Activated T-cell treated with anti-CD3 and anti-CD28 coated beads, Interleukin-2, amount 50 U/mL, for 24 hours (primary cell): ENCODE measurements at regions not wholly inside any gene's neighbourhood (a gene's known extent, or its start where the extent isn't known, plus 50 kb on each side); places are given as distances from the start of the nearest gene placed in this dataset.

ENCODE experiments used
- DNase-seq: peaks from one replicate; pipeline ENCODE4 v3.0.0-alpha.2; 2020
- H3K27ac Mint-ChIP-seq: 2 replicates; pipeline ENCODE4 v1.8.0; 2020; ENCODE audit warnings: mild to moderate bottlenecking, mixed read lengths
- H3K27me3 Mint-ChIP-seq: 2 replicates; pipeline ENCODE4 v1.8.0; 2020; ENCODE audit warnings: mixed read lengths
- H3K36me3 Mint-ChIP-seq: 2 replicates; pipeline ENCODE4 v1.8.0; 2020; ENCODE audit warnings: low read depth, mixed read lengths
- H3K4me1 Mint-ChIP-seq: 2 replicates; pipeline ENCODE4 v1.8.0; 2020; ENCODE audit warnings: low read depth, mixed read lengths
- H3K4me3 Mint-ChIP-seq: 2 replicates; pipeline ENCODE4 v1.8.0; 2020; ENCODE audit warnings: mild to moderate bottlenecking, moderate library complexity, mixed read lengths
- H3K9me3 Mint-ChIP-seq: 2 replicates; pipeline ENCODE4 v1.8.0; 2020; ENCODE audit warnings: mixed read lengths

DNA sequence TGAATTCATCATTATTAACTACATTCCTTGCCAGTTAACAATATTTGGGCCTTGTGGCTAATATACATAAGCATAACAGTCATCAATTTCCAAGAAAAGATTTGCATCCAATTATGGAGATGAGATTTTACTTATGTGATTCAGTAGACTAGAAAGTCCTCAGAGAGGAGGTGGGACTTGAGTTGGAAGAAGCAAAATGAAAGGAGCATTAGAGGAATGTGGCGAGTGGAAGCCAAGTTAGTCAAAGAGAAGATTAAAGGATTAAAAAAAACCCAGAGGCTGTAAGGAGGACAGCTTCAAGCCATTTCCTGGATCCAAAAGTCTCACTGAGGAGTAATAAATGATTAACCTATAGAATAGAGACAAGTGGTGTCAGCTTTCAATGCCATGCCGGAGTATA lies 1099.4 kb upstream of the IGFBP7 start:
- Mint-ChIP-seq H3K9me3 (peaks cover 8% of the 10 kb centered on the region), H3K4me1 (no peaks in the 10 kb centered on the region), H3K27ac (no peak overlapping the region), H3K36me3 (no peaks in the 10 kb centered on the region), H3K4me3 (no peak overlapping the region), H3K27me3 (no peaks in the 10 kb centered on the region)
- no peak for DNase-seq

DNA sequence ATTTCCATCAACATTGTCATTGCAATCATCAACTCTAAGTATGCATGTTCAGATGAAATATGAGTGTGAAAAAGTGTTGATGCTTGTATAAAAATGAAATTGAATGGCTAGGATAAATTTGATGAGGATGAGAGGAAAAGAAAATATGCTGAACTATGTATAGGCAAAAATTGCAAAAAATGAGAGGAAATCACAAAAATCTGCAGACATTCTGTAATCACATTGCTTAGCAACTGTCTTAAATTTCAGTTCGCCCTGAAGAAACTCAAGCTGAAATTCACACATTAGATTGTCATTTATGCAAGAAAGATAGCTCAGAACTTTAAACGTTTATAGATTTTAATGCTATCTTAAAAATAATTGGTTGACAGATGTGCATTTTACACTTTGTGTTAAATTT lies 1098.8 kb upstream of the IGFBP7 start:
- H3K36me3 Mint-ChIP-seq, result no peaks in the 10 kb centered on the region
- H3K4me1 Mint-ChIP-seq, result no peaks in the 10 kb centered on the region
- H3K27me3 Mint-ChIP-seq, result no peaks in the 10 kb centered on the region
- H3K4me3 Mint-ChIP-seq, result no peak overlapping the region
- H3K9me3 Mint-ChIP-seq, result peaks cover 8% of the 10 kb centered on the region
- DNase-seq, result no peak
- no peak overlapping the region for H3K27ac Mint-ChIP-seq

DNA sequence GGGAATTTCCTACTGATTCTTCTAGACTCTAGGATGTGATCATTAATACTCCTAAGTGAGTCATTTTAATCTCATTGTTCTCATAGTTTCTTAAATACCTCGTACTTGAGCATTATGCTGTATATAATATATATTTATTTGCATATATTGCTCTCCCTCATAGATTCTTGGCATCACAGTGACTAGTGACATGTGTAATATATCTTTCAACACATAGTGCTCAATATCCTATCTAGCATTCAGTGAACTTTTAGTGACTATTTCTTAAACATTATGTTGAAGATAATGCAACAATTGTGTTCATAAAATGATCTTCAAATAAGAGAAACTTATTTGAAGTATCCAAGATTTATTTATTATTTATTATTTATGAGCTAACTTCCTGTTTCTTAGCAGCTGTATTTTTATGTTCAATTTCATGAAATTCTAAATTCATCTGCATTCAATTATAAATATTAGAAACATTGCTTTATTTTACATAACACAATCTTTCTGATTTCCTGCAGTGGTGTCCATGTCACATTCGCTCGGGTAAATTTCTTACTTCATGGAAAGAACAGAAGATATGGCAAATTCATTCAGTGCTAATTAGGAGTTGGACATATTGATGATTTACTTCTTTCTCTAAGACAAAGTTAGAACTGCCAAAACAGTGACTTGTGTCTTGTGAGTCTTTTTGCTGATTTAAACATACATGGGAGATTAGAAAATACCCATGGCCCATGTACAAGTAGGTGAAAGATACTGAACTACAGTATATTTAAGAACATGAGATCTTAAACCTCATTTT lies 1095.5 kb upstream of the IGFBP7 start:
- Mint-ChIP-seq H3K4me1 (no peaks in the 10 kb centered on the region), H3K4me3 (no peak overlapping the region), H3K27me3 (no peaks in the 10 kb centered on the region), H3K36me3 (no peaks in the 10 kb centered on the region), H3K9me3 (peaks cover 3% of the 10 kb centered on the region), H3K27ac (no peak overlapping the region)
- no peak for DNase-seq

DNA sequence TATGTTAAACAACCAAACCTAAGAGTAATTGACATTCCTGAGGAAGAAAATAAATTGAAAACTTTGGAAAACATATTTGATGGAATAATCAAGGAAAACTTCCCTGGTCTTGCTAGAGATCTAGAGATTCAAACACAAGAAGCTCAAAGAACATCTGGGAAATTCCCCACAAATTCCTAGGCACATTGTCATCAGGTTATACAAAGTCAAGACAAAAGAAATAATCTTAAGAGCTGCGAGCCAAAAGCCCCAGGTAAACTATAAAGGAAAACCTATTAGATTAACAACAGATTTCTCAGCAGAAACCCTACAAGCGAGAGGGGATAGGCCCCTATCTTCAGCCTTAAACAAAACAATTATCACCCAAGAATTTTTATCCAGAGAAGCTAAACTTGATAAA lies 1082.0 kb upstream of the IGFBP7 start:
- no peak for DNase-seq
- Mint-ChIP-seq H3K4me1 (no peaks in the 10 kb centered on the region), H3K27ac (no peak overlapping the region), H3K36me3 (no peaks in the 10 kb centered on the region), H3K4me3 (no peak overlapping the region), H3K27me3 (no peaks in the 10 kb centered on the region), H3K9me3 (peaks cover 17% of the 10 kb centered on the region)

DNA sequence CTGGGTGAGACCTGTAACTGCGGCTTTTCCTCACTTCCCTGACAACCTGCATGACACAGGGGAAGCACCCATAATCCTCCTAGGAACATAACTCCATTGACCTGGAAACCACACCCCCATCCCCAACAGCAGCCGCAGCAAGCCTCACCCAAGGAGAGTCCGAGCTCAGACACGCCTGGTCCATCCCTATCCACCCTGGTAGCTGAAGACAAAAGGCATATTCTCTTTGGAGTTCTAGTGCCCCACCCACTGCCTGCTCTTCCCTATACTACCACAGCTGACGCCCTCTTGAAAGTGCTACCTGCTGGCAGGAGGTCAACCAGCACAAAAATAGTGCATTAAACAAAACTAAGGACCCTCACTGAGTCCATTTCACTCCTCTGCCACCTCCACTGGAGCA lies 1080.9 kb upstream of the IGFBP7 start:
- Mint-ChIP-seq H3K9me3 (peaks cover 17% of the 10 kb centered on the region), H3K4me1 (no peaks in the 10 kb centered on the region), H3K27me3 (no peaks in the 10 kb centered on the region), H3K36me3 (no peaks in the 10 kb centered on the region), H3K4me3 (no peak overlapping the region), H3K27ac (no peak overlapping the region)
- DNase-seq, result no peak

DNA sequence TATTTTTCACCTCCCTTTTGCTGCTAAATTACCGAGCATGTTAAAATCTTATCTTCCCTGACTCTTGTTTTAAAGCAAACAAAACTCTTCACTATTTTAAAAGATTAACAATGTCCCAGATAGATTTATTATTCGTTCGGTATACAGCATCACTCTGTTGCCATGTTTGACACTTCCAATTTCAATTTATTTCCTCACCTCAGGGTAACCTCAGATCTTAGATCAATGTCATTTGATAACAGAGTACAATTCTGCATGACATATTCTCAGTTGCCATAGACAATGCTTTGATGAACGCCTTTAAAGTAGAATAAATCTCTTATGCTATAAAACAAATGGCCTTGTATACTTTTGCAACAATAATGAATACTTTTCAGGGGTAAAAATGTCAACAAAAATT lies 1078.1 kb upstream of the IGFBP7 start:
- H3K27ac Mint-ChIP-seq, result no peak overlapping the region
- no peaks in the 10 kb centered on the region for H3K27me3 Mint-ChIP-seq
- no peak for DNase-seq
- no peaks in the 10 kb centered on the region for H3K4me1 Mint-ChIP-seq
- H3K9me3 Mint-ChIP-seq, result peaks cover 25% of the 10 kb centered on the region
- no peaks in the 10 kb centered on the region for H3K36me3 Mint-ChIP-seq
- no peak overlapping the region for H3K4me3 Mint-ChIP-seq

DNA sequence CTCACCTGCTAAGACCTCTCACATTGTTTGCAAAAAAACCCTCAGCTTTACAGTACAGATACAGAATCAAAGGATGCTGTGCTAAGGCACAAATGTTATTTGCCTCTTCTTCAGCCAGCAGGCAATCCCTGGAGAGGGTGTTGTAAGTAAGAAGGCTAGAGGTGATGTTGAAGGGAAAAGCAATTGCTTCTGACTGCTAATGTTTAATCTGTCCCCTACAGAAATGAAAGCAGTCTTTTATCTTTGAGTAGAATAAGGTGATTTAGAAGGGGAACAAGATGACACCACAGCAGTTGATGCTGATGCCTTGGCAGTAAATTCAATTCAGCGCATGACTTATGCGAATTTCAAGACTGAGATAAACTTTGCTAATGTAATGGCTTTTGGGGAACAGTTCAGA lies 1064.8 kb upstream of the IGFBP7 start:
- no peaks in the 10 kb centered on the region for H3K36me3 Mint-ChIP-seq
- no peaks in the 10 kb centered on the region for H3K27me3 Mint-ChIP-seq
- DNase-seq, result no peak
- H3K4me3 Mint-ChIP-seq, result no peak overlapping the region
- peaks cover 20% of the 10 kb centered on the region for H3K9me3 Mint-ChIP-seq
- H3K27ac Mint-ChIP-seq, result no peak overlapping the region
- H3K4me1 Mint-ChIP-seq, result no peaks in the 10 kb centered on the region

DNA sequence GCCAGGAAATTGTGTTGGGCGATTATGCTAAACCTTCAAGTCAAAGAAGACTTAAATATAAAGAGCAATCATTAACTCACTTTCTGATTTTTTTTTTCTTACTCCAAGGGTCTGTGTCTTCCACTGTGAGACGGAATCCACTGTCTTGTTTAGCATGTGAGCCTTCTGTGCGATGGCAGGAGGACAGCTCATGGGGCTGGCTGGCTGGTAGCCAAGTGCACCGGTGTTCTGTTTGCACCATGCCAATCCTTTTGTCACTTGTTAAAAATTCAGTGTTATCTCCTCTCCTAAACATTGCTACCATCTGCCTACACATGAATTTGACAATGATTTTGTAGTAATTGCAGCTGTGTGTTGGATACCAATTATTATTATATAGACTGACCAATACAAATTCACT lies 1056.3 kb upstream of the IGFBP7 start:
- no peaks in the 10 kb centered on the region for H3K27me3 Mint-ChIP-seq
- H3K36me3 Mint-ChIP-seq, result no peaks in the 10 kb centered on the region
- DNase-seq, result no peak
- H3K27ac Mint-ChIP-seq, result no peak overlapping the region
- peaks cover 13% of the 10 kb centered on the region for H3K9me3 Mint-ChIP-seq
- H3K4me3 Mint-ChIP-seq, result no peak overlapping the region
- H3K4me1 Mint-ChIP-seq, result no peaks in the 10 kb centered on the region

DNA sequence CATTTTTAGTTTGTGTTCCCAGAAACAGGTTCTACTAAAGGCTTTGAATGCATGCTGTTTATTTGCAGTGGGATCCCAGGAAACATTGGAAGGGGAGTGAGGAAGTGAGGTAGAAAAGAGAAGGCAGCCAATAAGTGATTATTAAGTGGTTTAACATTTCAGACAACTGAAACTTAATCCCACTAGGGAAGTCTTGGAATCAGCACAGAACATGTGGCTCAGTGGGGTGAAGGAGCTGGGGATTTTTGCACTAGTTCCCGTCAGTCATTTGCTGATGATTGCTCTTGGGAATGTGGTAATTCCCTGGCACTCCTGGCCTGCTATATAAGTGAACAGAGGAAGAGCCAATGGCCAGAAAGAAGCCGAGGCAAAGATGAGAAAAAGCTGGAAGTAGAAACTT lies 1053.0 kb upstream of the IGFBP7 start:
- H3K27ac Mint-ChIP-seq, result no peak overlapping the region
- H3K4me3 Mint-ChIP-seq, result no peak overlapping the region
- no peaks in the 10 kb centered on the region for H3K4me1 Mint-ChIP-seq
- no peaks in the 10 kb centered on the region for H3K36me3 Mint-ChIP-seq
- no peaks in the 10 kb centered on the region for H3K27me3 Mint-ChIP-seq
- no peak for DNase-seq
- peaks cover 7% of the 10 kb centered on the region for H3K9me3 Mint-ChIP-seq

DNA sequence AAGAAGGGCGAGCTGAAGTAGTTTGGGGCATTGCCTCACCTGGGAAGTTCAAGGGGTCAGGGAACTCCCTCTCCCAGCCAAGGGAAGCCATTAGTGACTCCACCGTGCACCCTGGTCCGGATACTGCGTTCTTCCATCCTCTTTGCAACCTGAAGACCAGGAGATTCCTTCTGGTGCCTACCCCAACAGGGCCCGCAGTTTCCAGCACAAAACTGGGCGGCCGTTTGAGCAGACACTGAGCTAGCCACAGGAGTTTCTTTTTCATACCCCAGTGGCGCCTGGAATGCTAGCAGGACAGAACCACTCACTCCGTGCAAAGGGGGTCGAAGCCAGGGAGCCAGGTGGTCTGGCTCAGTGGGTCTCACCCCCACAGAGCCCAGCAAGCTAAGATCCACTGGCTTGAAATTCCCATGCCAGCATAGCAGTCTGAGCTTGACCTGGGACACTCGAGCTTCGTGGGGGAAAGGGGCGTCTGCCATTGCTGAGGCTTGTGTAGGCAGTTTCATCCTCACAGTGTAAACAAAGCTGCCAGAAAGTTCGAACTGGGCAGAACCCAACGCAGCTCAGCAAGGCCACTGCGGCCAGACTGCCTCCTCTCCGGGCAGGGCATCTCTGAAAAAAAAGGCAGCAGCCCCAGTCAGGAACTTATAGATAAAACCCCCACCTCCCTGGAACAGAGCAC lies 1039.4 kb upstream of the IGFBP7 start:
- DNase-seq, result no peak
- no peaks in the 10 kb centered on the region for H3K27me3 Mint-ChIP-seq
- no peak overlapping the region for H3K4me3 Mint-ChIP-seq
- peaks cover 28% of the 10 kb centered on the region for H3K9me3 Mint-ChIP-seq
- H3K36me3 Mint-ChIP-seq, result no peaks in the 10 kb centered on the region
- no peak overlapping the region for H3K27ac Mint-ChIP-seq
- no peaks in the 10 kb centered on the region for H3K4me1 Mint-ChIP-seq

DNA sequence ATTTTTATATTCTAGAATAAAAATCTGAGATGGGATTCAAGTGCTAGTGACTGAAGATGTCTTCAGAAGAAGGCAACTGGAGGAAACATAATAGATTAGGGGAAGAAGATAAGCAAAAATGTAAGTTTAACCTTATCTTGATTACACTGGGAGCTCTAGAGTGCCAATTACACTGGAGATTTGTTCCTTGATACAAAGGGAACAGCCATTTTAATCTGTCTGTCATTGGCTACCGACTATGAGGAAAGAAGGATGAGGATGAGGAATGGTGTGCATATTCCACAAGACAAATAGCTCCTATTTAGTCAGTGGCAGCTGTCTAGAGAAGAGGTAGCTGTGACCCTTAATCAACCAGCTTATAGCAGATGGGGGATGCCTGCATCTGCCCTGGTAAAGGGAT lies 1034.5 kb upstream of the IGFBP7 start:
- Mint-ChIP-seq H3K9me3 (peaks cover 12% of the 10 kb centered on the region), H3K36me3 (no peaks in the 10 kb centered on the region), H3K27me3 (no peaks in the 10 kb centered on the region)

DNA sequence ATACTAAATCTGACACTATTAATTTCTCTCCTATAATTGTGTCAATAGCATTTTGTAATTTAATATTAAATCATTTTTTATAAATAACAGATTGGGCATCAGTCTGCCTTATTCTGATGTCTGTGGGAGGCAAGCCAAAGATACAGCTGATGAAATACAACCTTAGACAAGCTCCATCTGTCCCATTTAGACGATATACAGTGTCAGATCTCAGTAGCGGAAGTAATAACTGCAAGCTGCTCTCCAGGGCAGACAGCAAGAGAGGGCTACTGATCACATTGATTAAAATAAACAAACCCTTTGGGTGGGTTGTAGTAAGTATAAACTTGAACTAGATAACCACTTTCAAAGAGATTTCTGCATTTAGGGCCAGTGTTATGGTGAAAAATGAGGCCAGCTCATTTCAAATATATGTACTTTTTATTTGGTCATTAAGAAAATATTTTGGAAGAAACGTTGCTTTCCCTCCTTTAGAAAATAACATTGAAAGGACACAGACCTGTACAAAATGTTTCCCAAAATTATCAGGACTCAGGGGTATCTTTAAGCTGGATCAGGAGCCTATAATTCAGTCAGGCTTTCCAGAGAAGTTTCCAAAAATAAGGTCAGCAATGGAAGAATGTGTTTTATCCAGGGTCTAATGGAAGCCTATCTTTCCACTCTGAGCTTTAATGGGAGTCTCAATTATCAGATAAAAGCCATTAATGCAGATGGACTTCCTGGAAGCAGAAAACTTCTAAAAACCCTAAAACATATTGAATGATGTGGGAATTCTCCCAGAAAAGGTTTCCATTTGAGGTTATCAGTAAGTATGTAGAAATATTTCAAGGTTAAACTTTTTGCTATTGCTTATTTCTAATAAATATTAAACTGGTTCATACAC lies 1028.8 kb upstream of the IGFBP7 start:
- no peak overlapping the region for H3K27ac Mint-ChIP-seq
- DNase-seq, result no peak
- H3K27me3 Mint-ChIP-seq, result no peaks in the 10 kb centered on the region
- H3K9me3 Mint-ChIP-seq, result peaks cover 9% of the 10 kb centered on the region
- H3K4me3 Mint-ChIP-seq, result no peak overlapping the region
- H3K36me3 Mint-ChIP-seq, result no peaks in the 10 kb centered on the region
- no peaks in the 10 kb centered on the region for H3K4me1 Mint-ChIP-seq

More for the DNA sequence above, 1034.5 kb upstream of the IGFBP7 start:
- no peak for DNase-seq
- Mint-ChIP-seq H3K4me3 (no peak overlapping the region), H3K4me1 (no peaks in the 10 kb centered on the region), H3K27ac (no peak overlapping the region)

DNA sequence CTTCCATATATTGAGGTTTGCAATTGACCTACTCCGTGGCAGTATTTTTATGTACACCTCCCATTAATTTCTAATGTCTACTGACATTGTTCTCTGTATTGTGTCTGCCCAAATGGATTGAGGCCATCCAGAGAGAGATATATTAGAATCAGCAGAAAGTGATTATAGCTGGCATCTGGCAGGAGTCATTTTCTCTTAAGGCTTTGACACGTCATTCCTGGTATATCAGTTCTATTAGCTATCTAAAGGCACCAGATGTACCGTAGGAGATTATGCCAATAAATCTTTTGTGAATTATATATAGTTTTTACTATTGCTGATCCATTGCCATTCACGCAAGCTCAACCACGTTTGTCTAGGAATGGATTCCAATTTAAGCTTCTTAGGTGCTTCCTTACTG lies 1026.4 kb upstream of the IGFBP7 start:
- DNase-seq, result no peak
- Mint-ChIP-seq H3K4me1 (no peaks in the 10 kb centered on the region), H3K36me3 (no peaks in the 10 kb centered on the region), H3K27ac (no peak overlapping the region), H3K9me3 (peaks cover 8% of the 10 kb centered on the region), H3K27me3 (no peaks in the 10 kb centered on the region), H3K4me3 (no peak overlapping the region)

DNA sequence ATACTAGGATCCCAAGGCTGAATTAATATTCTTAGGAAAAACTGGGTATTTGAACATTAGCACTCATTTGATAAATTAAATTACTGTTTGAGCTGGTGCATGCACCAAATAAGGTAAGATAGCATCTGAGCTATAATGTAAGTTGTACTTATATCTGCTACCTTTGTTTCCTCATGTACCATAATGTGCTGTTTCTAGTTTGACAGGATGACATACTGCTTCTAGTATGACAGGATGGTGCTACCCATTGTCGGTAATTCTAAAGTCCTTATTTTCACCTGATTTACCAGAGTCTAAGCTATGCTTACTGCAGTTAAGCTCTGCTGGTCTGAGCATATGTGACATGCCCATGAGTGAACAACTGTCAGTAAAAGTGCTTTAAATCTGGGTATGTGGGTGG lies 1017.5 kb upstream of the IGFBP7 start:
- Mint-ChIP-seq H3K4me1 (no peaks in the 10 kb centered on the region), H3K36me3 (no peaks in the 10 kb centered on the region), H3K9me3 (peaks cover 15% of the 10 kb centered on the region), H3K27me3 (no peaks in the 10 kb centered on the region), H3K4me3 (no peak overlapping the region), H3K27ac (no peak overlapping the region)
- no peak for DNase-seq

DNA sequence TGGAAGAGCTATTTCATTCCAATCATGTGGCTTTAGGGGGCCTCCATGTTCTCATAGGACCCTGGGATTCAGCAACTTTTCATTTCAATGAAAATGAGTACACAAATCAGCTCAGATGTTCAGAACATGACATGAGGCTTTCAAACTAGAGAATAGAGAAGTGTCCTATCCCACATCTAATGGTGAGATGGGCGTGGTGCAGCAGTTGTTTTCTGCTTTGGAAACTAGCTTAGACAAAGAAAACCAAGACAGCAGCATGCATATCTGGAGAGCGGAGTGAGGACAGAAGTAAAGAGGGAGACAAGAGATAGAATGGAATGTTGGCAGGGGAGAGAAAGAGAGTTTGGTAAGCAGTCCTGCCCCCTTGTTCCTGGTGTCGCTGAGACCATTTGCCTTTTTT lies 1009.1 kb upstream of the IGFBP7 start:
- DNase-seq, result no peak
- H3K27me3 Mint-ChIP-seq, result no peaks in the 10 kb centered on the region
- no peak overlapping the region for H3K27ac Mint-ChIP-seq

More for the DNA sequence above, 1009.1 kb upstream of the IGFBP7 start:
- no peaks in the 10 kb centered on the region for H3K36me3 Mint-ChIP-seq
- peaks cover 18% of the 10 kb centered on the region for H3K9me3 Mint-ChIP-seq
- no peak overlapping the region for H3K4me3 Mint-ChIP-seq
- H3K4me1 Mint-ChIP-seq, result no peaks in the 10 kb centered on the region
